ENCODE measurements at regions not wholly inside any gene's neighbourhood (a gene's known extent, or its start where the extent isn't known, plus 50 kb on each side); places are given as distances from the start of the nearest gene placed in this dataset.
A peak's percentile ranks its signal among the peaks of the same experiment; 100 is the strongest.

DNA sequence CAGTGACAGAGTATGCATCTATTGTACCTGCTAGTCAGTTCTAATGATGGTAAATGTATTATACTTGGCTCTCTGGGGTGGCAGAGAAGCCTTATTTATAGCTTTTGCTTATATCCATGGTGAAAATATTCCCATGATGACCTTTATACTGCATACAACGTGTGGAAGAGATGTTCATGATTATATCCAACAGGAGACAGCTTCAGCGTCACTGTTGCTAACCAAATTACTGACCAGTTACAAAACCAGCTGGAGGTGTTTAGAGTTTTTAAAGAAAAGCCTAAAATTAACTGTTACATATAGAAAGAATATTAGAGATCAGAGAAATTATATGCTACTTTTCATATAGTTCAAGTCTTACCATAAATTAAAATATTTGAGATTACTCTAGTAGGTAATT is 280.8 kb downstream of the ETV1 start:
- TF ChIP-seq, protein P1, sequence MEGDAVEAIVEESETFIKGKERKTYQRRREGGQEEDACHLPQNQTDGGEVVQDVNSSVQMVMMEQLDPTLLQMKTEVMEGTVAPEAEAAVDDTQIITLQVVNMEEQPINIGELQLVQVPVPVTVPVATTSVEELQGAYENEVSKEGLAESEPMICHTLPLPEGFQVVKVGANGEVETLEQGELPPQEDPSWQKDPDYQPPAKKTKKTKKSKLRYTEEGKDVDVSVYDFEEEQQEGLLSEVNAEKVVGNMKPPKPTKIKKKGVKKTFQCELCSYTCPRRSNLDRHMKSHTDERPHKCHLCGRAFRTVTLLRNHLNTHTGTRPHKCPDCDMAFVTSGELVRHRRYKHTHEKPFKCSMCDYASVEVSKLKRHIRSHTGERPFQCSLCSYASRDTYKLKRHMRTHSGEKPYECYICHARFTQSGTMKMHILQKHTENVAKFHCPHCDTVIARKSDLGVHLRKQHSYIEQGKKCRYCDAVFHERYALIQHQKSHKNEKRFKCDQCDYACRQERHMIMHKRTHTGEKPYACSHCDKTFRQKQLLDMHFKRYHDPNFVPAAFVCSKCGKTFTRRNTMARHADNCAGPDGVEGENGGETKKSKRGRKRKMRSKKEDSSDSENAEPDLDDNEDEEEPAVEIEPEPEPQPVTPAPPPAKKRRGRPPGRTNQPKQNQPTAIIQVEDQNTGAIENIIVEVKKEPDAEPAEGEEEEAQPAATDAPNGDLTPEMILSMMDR (IDR thresholded peaks at IDR 0.05; ENCODE audit: partially characterized antibody, unreplicated experiment) = no peak
- peaks cover 6% of the 10 kb centered on the region for H3K36me3 Mint-ChIP-seq (ENCODE audit: unreplicated experiment)
- no peaks in the 10 kb centered on the region for H3K4me1 Mint-ChIP-seq (ENCODE audit: low read depth, unreplicated experiment)
- no peak overlapping the region for H3K4me3 Mint-ChIP-seq (ENCODE audit: unreplicated experiment)
- no peaks in the 10 kb centered on the region for H3K27me3 Mint-ChIP-seq (ENCODE audit: unreplicated experiment)
- no peak overlapping the region for H3K27ac Mint-ChIP-seq (ENCODE audit: unreplicated experiment)
- peaks cover 2% of the 10 kb centered on the region for H3K9me3 Mint-ChIP-seq (ENCODE audit: unreplicated experiment)
- DNase-seq = no peak

DNA sequence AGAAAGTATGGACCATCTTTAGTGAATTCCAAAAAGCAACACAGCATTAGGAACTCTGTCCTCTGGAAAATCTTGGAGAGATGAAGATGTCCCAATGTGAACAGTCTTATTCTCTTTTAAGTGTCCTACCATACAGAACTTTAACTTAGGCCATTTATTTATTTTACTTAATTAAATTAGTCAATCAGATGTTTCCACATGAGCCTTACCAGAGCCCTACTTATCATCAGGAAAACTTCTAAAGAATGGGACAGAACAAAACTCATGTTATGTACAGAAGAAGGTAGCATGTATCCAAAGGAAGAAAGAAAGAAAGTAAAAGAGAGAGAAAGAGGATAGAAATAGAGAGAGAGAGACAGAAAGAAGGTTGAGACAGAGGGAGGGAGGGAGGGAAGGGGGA is 276.4 kb downstream of the ETV1 start:
- no peak overlapping the region for H3K27ac Mint-ChIP-seq (ENCODE audit: unreplicated experiment)
- peaks cover 4% of the 10 kb centered on the region for H3K9me3 Mint-ChIP-seq (ENCODE audit: unreplicated experiment)
- TF ChIP-seq, protein P1 (IDR thresholded peaks at IDR 0.05; ENCODE audit: partially characterized antibody, unreplicated experiment) = no peak
- no peak for DNase-seq
- no peak overlapping the region for H3K4me3 Mint-ChIP-seq (ENCODE audit: unreplicated experiment)
- H3K27me3 Mint-ChIP-seq (ENCODE audit: unreplicated experiment) = peaks cover 2% of the 10 kb centered on the region
- no peaks in the 10 kb centered on the region for H3K4me1 Mint-ChIP-seq (ENCODE audit: low read depth, unreplicated experiment)
- H3K36me3 Mint-ChIP-seq (ENCODE audit: unreplicated experiment) = peaks cover 16% of the 10 kb centered on the region

DNA sequence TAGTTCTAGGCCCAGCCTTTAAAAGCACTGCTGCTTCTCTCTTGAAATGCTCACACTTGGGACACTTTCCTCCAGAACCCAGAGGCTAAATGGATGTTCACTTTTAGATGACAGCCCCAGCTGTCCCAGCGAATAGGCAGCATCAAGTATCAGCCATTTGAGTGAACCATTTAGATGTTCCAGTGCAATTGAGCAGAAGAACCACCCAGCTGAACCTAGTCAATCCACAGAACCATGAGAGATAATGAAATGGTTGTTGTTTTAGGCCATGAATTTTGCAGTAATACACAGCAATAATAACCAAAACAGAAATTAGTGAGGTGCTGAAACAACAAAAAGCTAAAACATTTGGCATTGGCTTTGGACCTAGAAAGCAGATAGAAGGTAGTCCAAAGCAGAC is 273.9 kb downstream of the ETV1 start:
- Mint-ChIP-seq H3K36me3 (ENCODE audit: unreplicated experiment) (peaks cover 10% of the 10 kb centered on the region), H3K4me3 (ENCODE audit: unreplicated experiment) (no peak overlapping the region), H3K27me3 (ENCODE audit: unreplicated experiment) (peaks cover 2% of the 10 kb centered on the region), H3K9me3 (ENCODE audit: unreplicated experiment) (peaks cover 4% of the 10 kb centered on the region), H3K27ac (ENCODE audit: unreplicated experiment) (no peak overlapping the region), H3K4me1 (ENCODE audit: low read depth, unreplicated experiment) (no peaks in the 10 kb centered on the region)
- DNase-seq = no peak
- TF ChIP-seq, protein P1 (IDR thresholded peaks at IDR 0.05; ENCODE audit: partially characterized antibody, unreplicated experiment) = no peak

DNA sequence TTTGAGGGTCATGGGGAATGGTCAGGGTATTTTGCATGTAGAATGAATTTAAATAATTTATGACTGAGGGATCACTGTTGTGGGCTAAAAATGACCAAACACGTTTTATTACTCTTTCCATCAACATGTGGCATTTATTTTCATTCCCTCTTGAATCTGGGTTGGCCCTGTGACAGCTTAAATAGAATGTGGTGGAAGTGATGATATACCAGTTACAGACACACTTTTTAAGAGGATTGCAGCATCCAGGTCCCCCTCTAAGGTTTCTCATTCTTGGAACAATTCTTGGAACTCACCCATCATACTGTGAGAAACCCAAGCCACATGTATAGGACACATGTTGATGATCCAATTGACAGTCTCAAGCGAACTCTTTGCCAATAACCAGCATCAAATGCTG is 272.4 kb downstream of the ETV1 start:
- peaks cover 4% of the 10 kb centered on the region for H3K9me3 Mint-ChIP-seq (ENCODE audit: unreplicated experiment)
- TF ChIP-seq, protein P1 (IDR thresholded peaks at IDR 0.05; ENCODE audit: partially characterized antibody, unreplicated experiment) = no peak
- H3K27me3 Mint-ChIP-seq (ENCODE audit: unreplicated experiment) = peaks cover 2% of the 10 kb centered on the region
- H3K4me3 Mint-ChIP-seq (ENCODE audit: unreplicated experiment) = no peak overlapping the region
- H3K4me1 Mint-ChIP-seq (ENCODE audit: low read depth, unreplicated experiment) = no peaks in the 10 kb centered on the region
- no peak overlapping the region for H3K27ac Mint-ChIP-seq (ENCODE audit: unreplicated experiment)
- H3K36me3 Mint-ChIP-seq (ENCODE audit: unreplicated experiment) = peaks cover 10% of the 10 kb centered on the region
- no peak for DNase-seq

DNA sequence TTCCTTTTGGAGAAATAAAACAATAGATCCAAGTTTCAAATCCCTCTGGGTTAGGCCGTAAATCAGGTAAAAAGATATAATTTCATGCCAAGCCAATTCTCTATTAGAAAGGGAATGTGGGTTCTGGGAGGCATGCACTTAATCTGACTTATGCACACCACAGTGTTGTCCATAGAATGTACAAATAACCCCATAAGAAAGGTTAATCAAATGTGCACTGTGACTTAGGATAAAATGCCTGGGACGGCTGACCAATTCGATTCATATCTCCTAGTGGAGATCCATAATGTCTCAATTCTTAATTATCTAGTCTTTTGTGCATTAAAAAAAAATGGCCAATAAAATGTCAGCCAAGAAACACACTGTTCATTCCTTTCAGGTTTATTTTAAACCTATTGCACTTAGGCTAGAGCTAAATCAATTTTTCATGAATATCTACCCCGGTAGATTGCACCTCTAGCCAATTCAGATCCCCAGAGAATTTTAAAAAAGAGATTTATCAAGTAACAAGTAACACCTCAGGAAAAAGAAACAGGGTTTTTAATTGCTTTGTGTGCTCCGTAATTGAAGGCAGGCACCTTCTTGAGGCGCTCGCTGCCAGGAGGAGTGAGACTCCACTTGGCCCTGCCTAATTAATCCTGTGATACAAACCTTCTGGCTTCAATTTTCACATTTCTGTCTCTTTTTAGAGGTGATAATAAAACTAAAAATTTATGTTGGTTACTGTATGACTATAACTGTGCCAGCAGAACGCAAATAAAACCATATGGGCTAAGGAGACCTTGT is 265.1 kb downstream of the ETV1 start:
- DNase-seq = no peak
- TF ChIP-seq, protein P1 (IDR thresholded peaks at IDR 0.05; ENCODE audit: partially characterized antibody, unreplicated experiment) = no peak
- Mint-ChIP-seq H3K4me3 (ENCODE audit: unreplicated experiment) (peak overlapping the region; percentile 2), H3K27me3 (ENCODE audit: unreplicated experiment) (peaks cover 1% of the 10 kb centered on the region), H3K9me3 (ENCODE audit: unreplicated experiment) (peaks cover 2% of the 10 kb centered on the region), H3K27ac (ENCODE audit: unreplicated experiment) (peak overlapping the region; percentile 40), H3K4me1 (ENCODE audit: low read depth, unreplicated experiment) (peaks cover 12% of the 10 kb centered on the region), H3K36me3 (ENCODE audit: unreplicated experiment) (peaks cover 10% of the 10 kb centered on the region)
